HG03097 (cell line): ENCODE measurements at regions not wholly inside any gene's neighbourhood (a gene's known extent, or its start where the extent isn't known, plus 50 kb on each side); places are given as distances from the start of the nearest gene placed in this dataset.

Experiments used
- ATAC-seq: cut with Tn5 transposase; IDR thresholded peaks from one replicate; pipeline ENCODE4 v1.9.1; 2021; ENCODE audit not compliant: unreplicated experiment, low FRiP score

DNA sequence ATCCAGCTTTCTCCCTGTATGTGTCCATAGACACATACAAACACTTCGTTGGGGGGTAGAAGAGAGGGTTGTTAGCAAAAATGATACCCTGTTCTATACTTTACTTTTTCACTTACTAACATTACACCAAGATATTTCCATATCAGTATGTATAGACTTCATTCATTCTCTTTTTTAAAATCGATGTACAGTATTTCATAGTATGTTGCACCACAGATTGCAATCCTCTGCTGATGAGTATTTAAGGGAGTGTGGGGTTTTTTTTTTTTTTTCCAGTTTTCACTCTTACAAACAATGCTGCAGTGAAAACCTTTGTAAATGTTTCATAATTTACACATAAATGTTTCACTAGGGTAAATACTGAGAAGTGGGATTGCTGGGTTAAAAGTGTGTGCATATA is 402.3 kb downstream of the LRATD1 start:
- ATAC-seq, result no peak

DNA sequence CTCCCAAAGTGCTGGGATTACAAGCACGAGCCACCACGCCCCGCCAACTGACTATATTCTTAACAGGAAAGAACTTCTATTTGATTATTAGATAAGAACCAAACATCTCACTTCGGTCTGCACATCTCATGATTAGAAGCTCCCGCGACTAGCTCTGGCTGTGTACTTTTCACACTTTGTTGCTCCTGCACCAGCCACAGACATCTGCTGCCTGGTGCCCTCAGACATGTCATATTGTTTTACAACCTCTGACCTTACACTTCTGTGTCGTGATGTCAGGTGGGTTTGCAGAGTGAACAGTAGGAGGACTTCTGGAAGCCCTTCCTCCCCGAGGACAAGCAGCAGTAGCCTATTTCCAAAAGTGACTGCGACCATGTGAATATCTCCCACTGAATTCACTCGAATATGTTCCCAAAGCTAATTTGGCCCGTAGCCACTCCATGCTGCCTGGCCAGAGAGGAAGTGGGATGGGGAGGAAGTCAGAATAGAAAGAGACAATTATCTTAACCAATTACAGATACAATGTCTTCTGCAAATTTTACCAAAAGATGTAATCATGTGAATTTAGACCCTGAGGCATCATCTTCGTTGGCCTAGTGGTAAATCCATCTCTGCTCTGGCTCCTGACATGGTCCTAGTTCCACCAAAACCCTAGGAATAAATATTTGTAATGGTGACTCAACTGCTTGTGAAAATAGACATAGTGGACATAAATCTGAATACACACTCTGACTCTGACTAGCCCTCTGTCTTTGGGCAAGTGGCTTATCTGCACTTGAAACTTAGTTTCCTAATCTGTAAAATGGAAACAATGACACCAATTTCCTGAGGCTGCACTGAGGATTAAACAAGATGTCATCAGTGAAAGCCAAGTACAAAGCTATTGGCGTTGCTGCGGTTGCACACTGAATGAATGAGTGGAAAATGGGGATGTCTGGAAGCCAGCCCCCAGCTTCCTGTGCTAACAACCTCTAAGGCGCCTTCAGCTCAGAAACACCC is 406.1 kb downstream of the LRATD1 start:
- no peak for ATAC-seq

DNA sequence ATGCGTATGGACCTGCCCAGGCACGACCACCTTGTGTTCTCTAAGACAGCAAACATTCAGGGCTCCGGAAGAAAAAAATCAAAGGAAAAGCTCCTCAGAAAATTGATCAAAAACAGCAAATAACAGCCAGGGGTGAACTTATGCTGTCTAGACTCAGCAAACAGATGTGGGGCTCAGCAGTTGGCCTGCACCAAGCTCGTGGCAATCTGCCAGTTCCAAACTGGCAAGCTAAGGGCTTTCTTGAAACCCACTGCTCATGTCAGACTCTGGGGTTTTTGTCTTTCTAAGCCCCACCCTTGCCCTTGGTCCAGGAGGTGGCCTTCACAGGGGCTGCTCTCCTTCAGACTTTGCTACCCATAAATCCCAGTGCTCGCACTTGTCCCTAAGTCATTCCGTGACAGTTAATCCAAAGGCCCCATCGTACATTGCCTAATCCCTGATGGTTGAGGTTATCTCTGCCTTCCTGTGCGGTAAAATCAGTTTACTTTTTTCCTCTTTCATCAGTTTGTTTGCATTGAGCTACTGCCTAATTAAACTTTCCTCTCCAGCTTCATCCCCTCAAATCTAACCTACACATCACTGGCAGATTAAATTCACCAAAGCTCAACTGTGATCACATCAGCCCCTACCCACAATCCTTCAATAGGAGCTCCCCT is 408.0 kb downstream of the LRATD1 start:
- ATAC-seq, result no peak

DNA sequence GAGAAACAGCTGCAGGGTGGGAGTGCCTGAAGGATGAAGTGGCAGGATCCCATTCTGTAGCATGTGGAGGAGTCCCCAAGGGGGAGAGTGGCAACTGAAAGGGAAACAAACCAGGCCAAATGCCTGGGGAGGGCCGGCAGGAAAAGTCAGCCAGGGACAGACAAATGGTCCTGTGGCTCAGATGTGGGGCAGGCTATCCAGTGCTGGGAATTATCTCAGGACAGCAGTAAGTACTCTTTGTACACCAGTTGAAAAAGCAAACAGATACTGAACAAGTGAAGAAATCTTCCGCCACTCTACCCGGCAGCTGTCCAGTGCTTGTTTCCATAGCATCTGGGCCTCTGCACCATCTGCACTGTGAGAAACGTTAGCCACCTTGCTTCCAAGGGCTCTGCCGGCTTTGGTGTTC is 408.9 kb downstream of the LRATD1 start:
- ATAC-seq, result no peak

DNA sequence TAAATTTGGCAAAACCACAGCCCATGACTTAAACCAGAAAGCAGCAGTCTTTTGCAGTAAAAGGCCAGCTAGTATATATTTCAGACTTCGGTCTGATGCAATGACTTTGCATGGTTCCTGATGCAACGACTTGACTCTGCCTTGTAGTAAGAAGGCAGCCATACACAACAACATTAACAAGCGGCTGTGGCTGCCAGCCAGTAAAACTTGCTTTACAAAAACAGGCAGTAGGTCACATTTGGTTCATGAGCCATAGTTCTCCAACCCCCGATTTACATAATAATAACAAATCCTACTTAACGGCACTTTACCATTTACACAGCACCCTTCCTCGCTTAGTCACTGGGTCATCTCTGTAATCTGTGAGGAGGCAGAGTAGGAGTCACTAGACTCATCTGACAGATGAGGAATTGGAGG is 410.3 kb downstream of the LRATD1 start:
- no peak for ATAC-seq

DNA sequence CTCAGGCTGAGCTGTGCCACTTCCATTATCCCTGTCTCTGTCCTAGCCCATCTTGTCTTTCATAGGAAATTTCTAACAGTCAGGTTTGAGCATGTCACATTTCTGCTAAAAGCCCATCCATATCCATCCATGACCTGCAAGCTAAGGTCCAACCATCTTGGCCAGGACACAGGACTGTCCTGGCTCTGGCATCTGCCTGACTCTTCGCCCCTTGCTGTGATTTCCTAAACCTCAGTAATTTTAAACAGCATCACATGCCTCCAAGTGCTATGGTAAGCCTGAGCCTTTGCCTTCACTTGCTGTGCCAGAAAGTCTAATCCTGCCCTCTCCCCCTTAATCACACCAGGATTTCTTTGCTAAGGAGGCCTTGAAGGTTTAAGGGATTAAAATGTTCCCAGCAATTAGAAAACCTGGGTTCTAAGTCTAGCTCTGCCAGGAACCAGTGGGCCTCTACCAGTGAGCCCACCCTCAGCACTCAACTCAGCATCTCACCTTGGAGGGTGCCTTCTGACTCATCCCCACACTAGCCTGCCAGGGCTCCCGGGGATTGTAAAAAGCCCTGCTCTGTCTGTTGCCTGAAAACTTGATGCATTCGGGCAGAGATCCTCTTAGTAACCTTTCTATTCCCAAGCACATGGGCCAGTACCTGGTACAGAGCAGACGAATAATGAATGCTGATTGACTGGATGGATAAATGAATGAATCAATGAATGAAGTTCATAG is 411.0 kb downstream of the LRATD1 start:
- no peak for ATAC-seq

DNA sequence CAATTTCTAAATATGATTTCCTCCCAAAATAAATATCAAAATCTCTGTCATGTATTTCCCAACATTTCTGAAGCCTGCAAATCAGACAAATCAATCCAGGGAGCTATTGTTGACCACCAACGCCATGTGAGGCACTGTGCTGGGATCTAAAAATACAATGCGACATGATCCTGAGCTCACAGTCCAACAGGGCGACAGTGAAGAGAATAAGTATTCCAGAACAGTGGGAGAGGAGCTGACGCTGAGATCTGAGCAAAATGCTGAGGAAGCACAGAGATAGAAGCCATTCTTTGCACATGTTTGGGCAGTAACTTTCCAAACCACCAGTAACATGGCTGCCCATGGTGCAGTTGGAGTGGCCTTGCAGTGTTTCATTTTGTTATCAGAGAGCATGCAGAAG is 412.5 kb downstream of the LRATD1 start:
- no peak for ATAC-seq

DNA sequence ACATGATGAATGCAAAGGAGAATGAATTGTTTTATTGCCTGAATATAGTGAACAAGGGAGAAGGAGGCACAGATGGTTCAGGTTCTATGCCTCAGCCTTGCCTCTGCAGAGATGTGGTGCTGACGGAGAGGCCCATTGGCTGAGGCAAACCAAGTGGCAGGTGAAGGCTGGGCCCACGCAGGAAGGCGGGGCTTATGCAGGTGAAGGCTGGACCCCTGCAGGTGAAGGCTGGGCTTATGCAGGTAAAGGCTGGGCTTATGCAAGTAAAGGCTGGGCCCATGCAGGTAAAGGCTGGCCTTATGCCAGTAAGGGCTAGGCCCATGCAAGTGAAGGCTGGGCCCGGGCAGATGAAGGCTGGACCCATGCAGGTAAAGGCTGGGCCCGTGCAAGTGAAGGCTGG is 414.7 kb downstream of the LRATD1 start:
- ATAC-seq, result no peak

DNA sequence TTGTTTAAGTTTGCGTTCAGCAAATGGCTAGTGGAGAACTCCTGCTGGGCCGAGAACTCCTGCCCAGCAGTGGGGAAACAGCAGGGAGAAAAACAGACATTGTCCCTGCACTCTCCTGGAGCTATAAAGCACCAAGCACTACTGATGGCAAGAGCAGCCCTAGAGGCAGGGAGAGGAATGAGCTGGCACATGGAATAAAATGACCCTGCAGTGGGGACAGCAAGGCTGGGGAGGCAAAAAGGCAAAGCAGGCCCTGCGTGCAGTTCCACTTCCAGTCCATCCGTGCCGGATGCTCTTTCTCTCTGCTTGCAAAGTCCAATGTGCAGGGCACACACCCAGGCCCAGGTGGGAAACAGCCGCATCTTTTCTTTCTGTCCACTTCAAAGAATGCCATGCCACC is 415.5 kb downstream of the LRATD1 start:
- ATAC-seq, result no peak

DNA sequence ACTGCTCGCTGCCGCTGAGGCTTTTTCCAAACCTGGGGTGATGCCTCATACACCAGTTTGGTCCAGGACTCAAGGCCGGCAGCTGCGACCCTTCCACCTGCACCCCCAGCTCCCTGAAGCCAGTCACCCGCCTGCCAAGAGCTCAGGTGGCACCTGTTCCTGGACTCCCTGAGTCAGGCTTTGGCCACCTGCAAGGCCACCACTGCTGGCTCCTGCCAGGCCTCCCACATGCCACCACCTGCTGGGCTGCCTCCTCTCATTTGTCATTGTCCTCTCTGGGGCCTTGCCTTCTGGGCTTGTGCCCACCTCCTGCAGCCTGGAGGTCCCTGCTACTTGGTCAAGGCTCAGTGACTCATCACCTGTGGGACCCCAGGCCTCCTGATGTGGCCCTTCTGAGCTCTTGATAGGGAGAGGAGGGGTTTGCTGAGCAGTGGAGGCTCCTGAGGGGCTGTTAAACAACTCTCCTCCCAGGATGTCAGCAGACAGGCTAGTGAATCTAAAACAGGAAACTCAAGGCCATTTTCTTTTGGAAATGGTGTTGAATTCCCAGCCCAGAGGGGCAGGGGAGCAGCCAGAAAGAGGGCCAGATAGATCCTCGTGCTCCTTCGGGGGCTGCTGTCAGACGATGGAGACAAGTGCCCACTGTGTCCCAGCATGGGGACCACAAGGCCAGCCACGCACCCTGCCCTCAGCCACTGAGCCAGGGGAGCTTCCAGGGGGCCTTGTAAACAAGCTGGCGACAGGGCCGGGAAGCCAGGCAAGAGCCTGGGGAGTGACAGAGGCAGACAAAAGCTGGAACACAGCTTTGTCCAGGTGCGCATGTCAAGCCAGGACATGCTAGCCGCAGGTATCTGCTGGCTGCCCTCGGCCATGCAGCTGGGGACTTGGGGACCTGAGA is 416.8 kb downstream of the LRATD1 start:
- no peak for ATAC-seq

DNA sequence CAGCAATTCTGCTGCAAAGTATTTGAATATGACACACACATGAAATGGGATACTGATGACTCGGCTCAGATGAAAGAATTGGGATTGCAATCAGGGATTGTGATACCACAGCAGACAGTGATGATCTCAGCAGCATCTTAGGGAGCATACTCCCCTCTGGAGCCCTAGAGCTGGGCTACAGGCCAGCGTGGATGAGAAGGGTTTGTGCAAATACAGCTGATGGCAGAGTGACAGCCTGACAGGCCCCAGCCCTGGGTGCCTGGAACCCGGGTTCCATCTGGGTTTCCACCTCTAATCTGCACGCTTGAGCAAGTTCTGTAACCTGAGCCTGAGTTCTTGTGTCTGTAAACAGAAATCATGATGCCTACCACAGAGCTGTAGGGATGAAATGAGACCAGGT is 418.0 kb downstream of the LRATD1 start:
- no peak for ATAC-seq

DNA sequence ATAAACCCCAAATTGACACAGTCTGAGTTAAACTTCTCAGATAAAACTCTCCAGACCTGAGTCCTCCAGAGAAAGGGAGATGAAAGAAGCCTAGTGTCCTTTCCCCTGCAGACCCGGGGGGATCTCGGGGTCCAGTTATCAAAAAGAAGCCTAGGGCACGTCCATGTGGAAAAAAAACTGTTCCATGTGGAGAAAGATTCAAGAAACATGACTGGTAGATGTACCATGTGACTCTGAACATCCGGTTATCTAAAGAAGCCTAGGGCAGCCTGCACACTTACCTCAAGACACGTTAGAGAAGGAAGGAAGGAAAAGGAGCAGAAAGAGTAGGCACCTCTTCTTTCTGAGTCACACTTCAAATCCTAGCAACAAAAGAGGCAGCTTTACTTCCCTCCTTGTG is 421.0 kb downstream of the LRATD1 start:
- no peak for ATAC-seq

DNA sequence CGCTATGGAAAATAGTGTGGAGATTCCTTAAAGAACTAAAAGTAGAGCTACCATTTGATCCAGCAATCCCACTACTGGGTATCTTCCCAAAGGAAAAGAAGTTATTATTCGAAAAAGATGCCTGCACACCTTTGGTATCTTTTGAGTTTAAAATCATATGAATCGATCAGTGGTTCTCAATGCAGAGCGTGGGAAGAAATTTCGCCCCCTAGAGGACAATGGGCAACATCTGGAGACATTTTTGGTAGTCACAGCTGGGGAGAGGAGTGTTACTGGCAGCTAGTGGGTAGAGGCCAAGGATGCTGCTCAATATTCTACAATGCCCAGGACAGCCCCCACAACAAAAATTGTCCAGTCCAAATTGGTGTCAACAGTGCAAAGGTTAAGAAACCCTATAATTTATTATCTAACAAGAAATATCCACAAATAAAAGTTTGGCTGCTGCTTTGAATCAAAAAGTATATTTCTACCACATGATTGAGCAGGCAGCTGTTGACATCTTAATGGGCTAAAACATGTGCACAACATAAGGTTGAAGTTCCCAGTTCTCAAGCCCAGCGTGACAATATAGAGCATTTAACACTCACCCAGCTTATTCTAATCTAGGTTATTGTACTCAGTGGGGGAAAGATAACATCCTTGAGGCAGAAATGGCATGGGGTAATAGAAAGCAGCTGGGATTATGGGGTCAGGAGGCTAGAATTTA is 425.7 kb downstream of the LRATD1 start:
- no peak for ATAC-seq

DNA sequence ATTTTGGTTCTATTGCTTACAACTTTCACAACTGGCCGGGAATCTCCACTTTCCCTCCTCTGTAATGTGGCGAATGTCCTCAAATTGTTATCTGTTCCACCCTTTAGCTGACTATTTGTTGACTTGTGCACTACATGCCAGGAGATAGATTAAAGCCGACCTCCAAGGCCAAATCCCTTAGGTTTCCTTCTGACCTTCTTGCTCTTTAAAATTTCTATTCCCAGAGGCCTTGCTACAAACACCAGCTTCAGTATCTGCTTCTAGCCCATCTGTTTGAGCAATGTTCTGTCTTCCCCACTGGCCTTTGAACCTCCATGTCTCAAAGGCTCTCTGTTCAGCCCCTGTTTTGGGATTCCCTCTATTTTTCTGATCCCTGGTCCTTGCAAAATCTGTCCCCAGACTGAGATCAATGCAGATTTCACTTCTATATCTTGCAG is 426.2 kb downstream of the LRATD1 start:
- no peak for ATAC-seq

DNA sequence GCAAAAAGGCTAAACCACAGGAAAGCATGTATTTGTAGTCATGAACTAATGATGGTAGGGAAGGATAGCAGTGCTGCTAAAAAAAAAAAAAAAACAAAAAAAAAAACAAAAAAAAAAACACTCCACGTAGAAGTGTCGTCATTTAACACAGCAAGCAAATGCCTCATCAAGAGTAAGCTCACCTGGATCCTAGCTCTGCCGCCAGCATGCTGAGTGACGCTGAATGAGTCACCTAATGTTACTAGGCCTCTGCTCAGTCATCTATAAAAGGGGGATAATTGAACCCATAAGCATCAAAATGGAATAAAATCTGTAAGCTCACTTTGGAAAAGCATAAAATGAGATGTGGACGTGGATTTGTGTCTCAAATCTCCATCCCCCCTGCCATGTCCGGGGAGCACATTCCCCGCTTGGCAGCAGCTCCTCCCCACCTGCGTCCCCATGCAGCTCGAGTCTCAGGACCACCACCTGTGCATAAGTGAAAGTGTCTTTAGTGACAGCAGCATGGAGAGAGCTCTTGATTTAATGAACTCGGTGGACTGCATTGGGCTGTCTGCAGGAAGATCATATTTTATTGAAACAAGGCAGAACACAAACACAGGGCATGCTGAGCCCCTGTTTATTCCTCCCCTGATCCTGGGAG is 427.5 kb downstream of the LRATD1 start:
- ATAC-seq, result no peak

DNA sequence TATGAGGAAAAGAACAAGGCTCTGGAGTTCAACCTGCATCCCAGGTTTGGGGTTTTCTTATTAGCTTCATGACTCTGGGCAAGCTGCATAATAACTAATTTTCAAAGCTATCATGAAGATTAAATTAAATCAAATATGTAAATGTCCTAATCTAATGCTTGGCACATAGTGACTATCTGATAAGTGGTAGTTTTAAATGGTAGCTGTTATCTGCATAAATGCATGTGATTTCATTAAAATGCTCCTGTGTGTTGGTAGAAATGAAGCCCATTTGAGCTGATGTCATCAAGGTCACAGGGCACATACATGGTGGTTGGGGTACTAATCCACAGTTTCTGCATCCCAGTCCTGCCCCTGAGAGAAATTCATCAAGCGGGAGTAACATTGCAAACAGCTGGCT is 428.8 kb downstream of the LRATD1 start:
- ATAC-seq, result no peak

DNA sequence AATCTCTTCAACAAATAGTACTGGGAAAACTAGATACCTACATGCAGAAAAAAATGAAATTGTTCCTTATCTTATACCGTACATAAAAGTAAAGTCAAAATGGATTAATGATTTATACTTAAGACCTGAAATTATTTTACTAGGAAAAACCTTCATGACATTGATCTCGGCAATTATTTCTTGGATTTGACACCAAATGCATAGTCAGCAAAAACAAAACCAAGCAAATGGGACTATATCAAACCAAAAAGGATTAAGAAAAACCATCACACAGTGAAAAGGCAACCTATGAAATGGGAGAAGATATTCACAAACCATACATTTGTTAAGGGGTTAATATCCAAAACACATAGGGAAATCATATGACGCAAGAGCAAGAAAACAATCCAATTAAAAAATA is 433.6 kb downstream of the LRATD1 start:
- ATAC-seq, result no peak

DNA sequence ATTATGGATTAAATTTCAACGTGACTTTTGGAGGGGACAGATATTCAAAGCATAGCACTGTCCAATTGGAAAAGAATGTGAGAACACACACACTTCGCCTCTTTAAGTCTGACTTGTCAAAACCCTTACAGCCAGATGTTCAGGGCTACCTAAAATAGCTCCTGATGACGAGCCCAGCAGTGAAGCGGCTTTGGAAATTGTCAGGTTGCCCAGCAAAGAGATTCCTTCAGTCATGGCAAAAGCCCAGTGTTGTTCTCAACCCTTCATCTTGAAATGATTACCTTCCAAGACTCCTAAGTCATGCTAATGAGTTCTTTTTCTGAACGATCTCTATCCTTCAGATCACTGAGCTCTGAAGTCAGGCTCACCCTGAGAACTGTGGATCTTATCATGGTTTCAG is 436.6 kb downstream of the LRATD1 start:
- ATAC-seq, result no peak

DNA sequence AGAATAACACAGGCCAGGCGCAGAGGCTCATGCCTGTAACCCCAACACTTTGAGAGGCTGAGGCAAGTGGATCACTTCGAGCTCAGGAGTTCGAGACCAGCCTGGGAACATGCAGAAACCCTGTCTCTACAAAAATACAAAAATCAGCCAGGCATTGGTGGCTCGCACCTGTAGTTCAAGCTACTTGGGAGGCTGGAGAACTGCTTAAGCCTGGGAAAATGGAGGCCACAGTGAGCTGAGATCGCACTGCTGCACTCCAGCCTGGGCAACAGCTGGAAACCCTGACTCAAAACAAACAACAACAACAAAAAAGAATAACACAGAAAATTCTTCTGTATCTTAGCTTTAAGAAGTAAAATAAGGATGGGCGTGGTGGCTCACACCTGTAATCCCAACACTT is 440.3 kb downstream of the LRATD1 start:
- ATAC-seq, result no peak
